IMR-90 (cell line): ENCODE measurements at regions not wholly inside any gene's neighbourhood (a gene's known extent, or its start where the extent isn't known, plus 50 kb on each side); places are given as distances from the start of the nearest gene placed in this dataset.

Experiments used
- CEBPB ChIP-seq: IDR thresholded peaks from 2 replicates; pipeline ENCODE4 v1.6.1; 2012; ENCODE audit warnings: low read depth, low read length, improper control_type of control experiment
- FOS ChIP-seq: fragments of 150-350 bp; IDR thresholded peaks from 2 replicates; pipeline ENCODE4 v1.6.1; 2016; ENCODE audit warnings: low read depth, low read length
- MXI1 ChIP-seq: IDR thresholded peaks from 2 replicates; pipeline ENCODE4 v1.6.1; 2012; ENCODE audit warnings: low read depth, mild to moderate bottlenecking, low read length, moderate library complexity, borderline replicate concordance
- POLR2A ChIP-seq: IDR thresholded peaks from 2 replicates; pipeline ENCODE4 v1.6.1; 2012; ENCODE audit warnings: mild to moderate bottlenecking, low read depth, low read length
- TF ChIP-seq, protein P1 (sequence below): conservative IDR thresholded peaks from 2 replicates; pipeline ENCODE4 v1.5.1; 2012; ENCODE audit warnings: mild to moderate bottlenecking, low read depth, low read length, improper control_type of control experiment

DNA sequence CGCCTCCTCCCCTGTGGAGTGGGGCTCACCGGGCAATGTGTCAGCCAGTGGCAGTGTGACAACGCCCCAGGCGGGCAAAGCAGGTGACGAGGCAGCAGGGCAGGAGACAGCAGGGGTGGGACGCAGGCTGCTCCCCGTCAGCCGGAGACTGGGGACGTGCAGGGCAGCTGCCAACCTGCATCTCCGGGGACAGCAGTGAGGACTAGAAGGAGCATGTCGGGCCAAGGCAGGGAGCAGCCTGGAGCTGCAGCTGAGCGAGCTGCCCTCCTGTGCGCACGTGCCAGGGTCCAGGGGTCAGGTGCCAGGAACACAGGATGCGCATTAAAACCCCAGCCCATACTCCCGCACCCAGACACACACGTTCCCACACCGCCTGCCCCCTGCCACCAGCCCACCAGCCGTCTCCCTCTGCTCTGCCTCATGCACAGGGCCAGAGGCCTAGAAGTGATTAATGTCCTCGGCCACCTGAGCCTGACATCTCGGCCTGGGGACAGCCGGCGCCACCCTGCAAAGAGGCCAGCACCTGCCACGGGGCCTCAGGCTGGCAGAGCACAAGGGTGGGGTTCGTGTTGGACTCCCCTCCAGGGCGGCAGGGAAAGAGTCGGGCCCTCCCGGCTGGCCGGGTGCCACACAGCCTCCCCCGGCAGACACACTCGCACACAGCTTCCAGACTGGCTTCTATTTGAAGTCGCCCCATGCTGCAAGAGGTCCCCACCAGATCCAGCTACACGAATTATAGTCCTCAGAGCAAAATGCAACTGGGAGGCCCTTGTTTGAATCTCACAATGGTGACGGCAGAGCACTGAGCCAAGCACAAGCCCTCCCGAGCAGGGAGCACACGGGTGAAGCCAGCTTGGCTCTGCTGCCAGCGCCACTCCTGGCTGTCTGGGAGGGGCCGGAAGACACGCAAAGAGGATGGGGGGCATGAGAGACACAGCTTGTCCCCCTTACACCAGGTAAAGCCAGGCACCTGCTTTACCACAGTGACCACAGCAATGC is 90.4 kb downstream of the RBFOX3 start:
- TF ChIP-seq, protein P1, sequence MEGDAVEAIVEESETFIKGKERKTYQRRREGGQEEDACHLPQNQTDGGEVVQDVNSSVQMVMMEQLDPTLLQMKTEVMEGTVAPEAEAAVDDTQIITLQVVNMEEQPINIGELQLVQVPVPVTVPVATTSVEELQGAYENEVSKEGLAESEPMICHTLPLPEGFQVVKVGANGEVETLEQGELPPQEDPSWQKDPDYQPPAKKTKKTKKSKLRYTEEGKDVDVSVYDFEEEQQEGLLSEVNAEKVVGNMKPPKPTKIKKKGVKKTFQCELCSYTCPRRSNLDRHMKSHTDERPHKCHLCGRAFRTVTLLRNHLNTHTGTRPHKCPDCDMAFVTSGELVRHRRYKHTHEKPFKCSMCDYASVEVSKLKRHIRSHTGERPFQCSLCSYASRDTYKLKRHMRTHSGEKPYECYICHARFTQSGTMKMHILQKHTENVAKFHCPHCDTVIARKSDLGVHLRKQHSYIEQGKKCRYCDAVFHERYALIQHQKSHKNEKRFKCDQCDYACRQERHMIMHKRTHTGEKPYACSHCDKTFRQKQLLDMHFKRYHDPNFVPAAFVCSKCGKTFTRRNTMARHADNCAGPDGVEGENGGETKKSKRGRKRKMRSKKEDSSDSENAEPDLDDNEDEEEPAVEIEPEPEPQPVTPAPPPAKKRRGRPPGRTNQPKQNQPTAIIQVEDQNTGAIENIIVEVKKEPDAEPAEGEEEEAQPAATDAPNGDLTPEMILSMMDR: no peak
- TF ChIP-seq FOS (no peak), MXI1 (no peak), POLR2A (no peak), CEBPB (no peak)
